Fibroblast of lung (primary cell): ENCODE measurements at regions not wholly inside any gene's neighbourhood (a gene's known extent, or its start where the extent isn't known, plus 50 kb on each side); places are given as distances from the start of the nearest gene placed in this dataset.

Experiments used
- DNase-seq, 2 donors: peaks; one replicate each; pipeline versions ENCODE4 v3.0.0 to v3.0.0-alpha.2; 2010; ENCODE audit warnings: low read depth in 2 of 2
- H2AFZ ChIP-seq: 2 replicates; pipeline ENCODE4 v1.5.1; 2012; ENCODE audit warnings: low read length, control low read depth, inconsistent platforms
- H3K27ac ChIP-seq: 2 replicates; pipeline ENCODE4 v1.5.1; 2011; ENCODE audit warnings: low read length, control low read depth; ENCODE audit not compliant: insufficient read depth
- H3K27me3 ChIP-seq: 2 replicates; pipeline ENCODE4 v1.5.1; 2011; ENCODE audit warnings: mild to moderate bottlenecking, low read length; ENCODE audit not compliant: control insufficient read depth, insufficient read depth
- H3K36me3 ChIP-seq: 2 replicates; pipeline ENCODE4 v1.5.1; 2011; ENCODE audit warnings: low read length; ENCODE audit not compliant: control insufficient read depth, insufficient read depth
- H3K4me1 ChIP-seq: 2 replicates; pipeline ENCODE4 v1.5.1; 2011; ENCODE audit warnings: low read length; ENCODE audit not compliant: control insufficient read depth, insufficient read depth; ENCODE audit errors: extremely low read depth
- H3K4me2 ChIP-seq: 2 replicates; pipeline ENCODE4 v1.5.1; 2011; ENCODE audit warnings: low read length, control low read depth; ENCODE audit not compliant: insufficient read depth; ENCODE audit errors: extremely low read depth
- H3K4me3 ChIP-seq, 4 experiments: fragments of 200-600 bp in 1 of 4; sonication (generic) in 1 of 4; replicated peaks in 1 of 4; 2 replicates each; pipeline ENCODE4 v1.5.1; 2011 to 2016; ENCODE audit warnings: low read length in 4 of 4, low read depth in 3 of 4, mild to moderate bottlenecking in 3 of 4, control low read depth in 2 of 4, inconsistent platforms in 1 of 4, mixed read lengths in 1 of 4; ENCODE audit not compliant: insufficient read depth in 1 of 4; ENCODE audit errors: control extremely low read depth in 1 of 4
- H3K79me2 ChIP-seq: 2 replicates; pipeline ENCODE4 v1.5.1; 2012; ENCODE audit warnings: mild to moderate bottlenecking, low read length, inconsistent platforms; ENCODE audit not compliant: control insufficient read depth, insufficient read depth
- H3K9ac ChIP-seq: 2 replicates; pipeline ENCODE4 v1.5.1; 2011; ENCODE audit warnings: mild to moderate bottlenecking, low read length, control low read depth; ENCODE audit not compliant: insufficient read depth
- H3K9me3 ChIP-seq: 2 replicates; pipeline ENCODE4 v1.5.1; 2012; ENCODE audit warnings: low read depth, low read length; ENCODE audit not compliant: control insufficient read depth, insufficient read depth
- H4K20me1 ChIP-seq: 2 replicates; pipeline ENCODE4 v1.5.1; 2011; ENCODE audit warnings: low read length; ENCODE audit not compliant: control insufficient read depth, insufficient read depth; ENCODE audit errors: extremely low read depth
- CTCF ChIP-seq, 2 donors: IDR thresholded peaks in 1 of 2; conservative IDR thresholded peaks in 1 of 2; 1 replicate in 1 of 2; 2 replicates in 1 of 2; pipeline ENCODE4 v1.5.1; 2011 to 2012; ENCODE audit warnings: low read length in 2 of 2, control low read depth in 1 of 2, inconsistent platforms in 1 of 2, low read depth in 1 of 2, mild to moderate bottlenecking in 1 of 2
- EZH2 ChIP-seq: IDR thresholded peaks from 2 replicates; pipeline ENCODE4 v1.5.1; 2012; ENCODE audit warnings: low read length, control low read depth, mild to moderate bottlenecking; ENCODE audit errors: missing control alignments

DNA sequence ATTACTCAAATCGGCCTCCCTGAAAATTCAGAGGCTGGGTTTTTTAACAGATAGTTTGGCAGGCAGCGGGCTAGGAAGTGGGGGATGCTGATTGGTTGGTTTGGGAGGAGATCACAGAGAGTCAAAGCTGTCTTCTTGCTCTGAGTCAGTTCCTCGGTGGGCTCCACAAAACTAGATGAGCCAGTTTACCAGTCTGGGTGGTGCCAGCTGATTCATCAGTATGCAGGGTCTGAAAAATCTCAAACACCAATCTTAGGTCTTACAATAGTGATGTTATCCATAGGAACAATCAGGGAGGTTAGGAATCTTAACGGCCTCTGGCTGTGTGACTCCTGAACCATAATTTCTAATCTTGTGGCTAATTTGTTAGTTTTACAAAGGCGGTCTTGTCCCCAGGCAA, 190.7 kb downstream of the C6orf118 start:
- Histone ChIP-seq H3K27ac (no peak overlapping the region), H3K9me3 (no peaks in the 10 kb centered on the region)
- DNase-seq, result no peak

GRCh38 chr6:165117806-165118205, 191.6 kb downstream of the C6orf118 start:
- Histone ChIP-seq H3K27me3 (no peaks in the 10 kb centered on the region), H3K79me2 (no peaks in the 10 kb centered on the region), H3K36me3 (no peaks in the 10 kb centered on the region), H4K20me1 (no peaks in the 10 kb centered on the region), H3K4me3 (no peak overlapping the region), H3K9me3 (no peaks in the 10 kb centered on the region), H3K27ac (no peak overlapping the region), H3K9ac (no peak overlapping the region), H3K4me1 (no peaks in the 10 kb centered on the region), H2AFZ (no peak overlapping the region), H3K4me2 (no peak overlapping the region)
- TF ChIP-seq CTCF (conservative IDR thresholded peaks at IDR 0.05 in 1 of 2, IDR thresholded peaks at IDR 0.05 in 1 of 2; ENCODE audit: low read depth in 1 of 2, low read length in 2 of 2) (no peak), EZH2 (no peak)
- no peak for DNase-seq

More for the DNA sequence above, 190.7 kb downstream of the C6orf118 start:
- no peaks in the 10 kb centered on the region for H3K4me1 ChIP-seq
- H3K9ac ChIP-seq, result no peak overlapping the region
- H3K36me3 ChIP-seq, result no peaks in the 10 kb centered on the region
- no peaks in the 10 kb centered on the region for H4K20me1 ChIP-seq
- no peak for TF ChIP-seq EZH2
- no peak for TF ChIP-seq CTCF (conservative IDR thresholded peaks at IDR 0.05 in 1 of 2, IDR thresholded peaks at IDR 0.05 in 1 of 2; ENCODE audit: low read depth in 1 of 2, low read length in 2 of 2)
- no peaks in the 10 kb centered on the region for H3K79me2 ChIP-seq
- no peak overlapping the region for H3K4me3 ChIP-seq
- H2AFZ ChIP-seq, result no peak overlapping the region
- no peak overlapping the region for H3K4me2 ChIP-seq
- H3K27me3 ChIP-seq, result no peaks in the 10 kb centered on the region

DNA sequence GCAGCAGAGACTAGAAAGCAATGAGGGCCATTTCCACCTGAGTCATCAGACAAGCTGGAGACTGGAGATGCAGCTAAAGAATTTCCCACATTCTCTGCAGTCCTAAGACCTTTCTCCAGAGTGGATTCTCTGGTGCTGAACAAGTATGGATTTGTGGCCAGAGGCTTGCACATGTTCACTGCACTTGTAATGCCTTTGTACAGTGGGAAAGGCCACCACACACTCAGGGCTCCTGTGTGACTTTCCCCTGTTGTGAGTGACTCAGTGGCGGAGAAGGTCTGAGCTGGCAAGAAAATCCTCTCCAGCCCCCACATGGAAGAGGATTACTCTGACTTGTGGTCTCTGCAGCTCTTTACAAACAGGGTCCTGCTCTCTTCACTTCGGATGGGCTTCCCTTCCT, 192.3 kb downstream of the C6orf118 start:
- Histone ChIP-seq H3K79me2 (no peaks in the 10 kb centered on the region), H3K4me1 (no peaks in the 10 kb centered on the region), H3K27ac (no peak overlapping the region), H4K20me1 (no peaks in the 10 kb centered on the region), H3K9ac (no peak overlapping the region), H3K4me3 (no peak overlapping the region), H3K36me3 (no peaks in the 10 kb centered on the region), H2AFZ (no peak overlapping the region), H3K27me3 (no peaks in the 10 kb centered on the region), H3K9me3 (no peaks in the 10 kb centered on the region), H3K4me2 (no peak overlapping the region)
- no peak for TF ChIP-seq EZH2
- no peak for TF ChIP-seq CTCF (conservative IDR thresholded peaks at IDR 0.05 in 1 of 2, IDR thresholded peaks at IDR 0.05 in 1 of 2; ENCODE audit: low read depth in 1 of 2, low read length in 2 of 2)
- DNase-seq, result peak in 1 of 2 donors; percentile 52
